HFF-Myc (cell line): ENCODE measurements at regions not wholly inside any gene's neighbourhood (a gene's known extent, or its start where the extent isn't known, plus 50 kb on each side); places are given as distances from the start of the nearest gene placed in this dataset.
A peak's percentile ranks its signal among the peaks of the same experiment; 100 is the strongest.

ENCODE experiments used
- DNase-seq: peaks from one replicate; pipeline ENCODE4 v3.0.0-alpha.2; 2011; ENCODE audit warnings: low read depth; ENCODE audit errors: extremely low read depth
- H3K4me3 ChIP-seq: replicated peaks from 2 replicates; pipeline ENCODE4 v1.5.1; 2011; ENCODE audit warnings: low read depth, mild to moderate bottlenecking, control low read depth, low read length
- TF ChIP-seq, protein P1 (sequence below): IDR thresholded peaks from 2 replicates; pipeline ENCODE4 v1.5.1; 2012; ENCODE audit warnings: mild to moderate bottlenecking, low read depth, low read length, control low read depth; ENCODE audit errors: missing control alignments

DNA sequence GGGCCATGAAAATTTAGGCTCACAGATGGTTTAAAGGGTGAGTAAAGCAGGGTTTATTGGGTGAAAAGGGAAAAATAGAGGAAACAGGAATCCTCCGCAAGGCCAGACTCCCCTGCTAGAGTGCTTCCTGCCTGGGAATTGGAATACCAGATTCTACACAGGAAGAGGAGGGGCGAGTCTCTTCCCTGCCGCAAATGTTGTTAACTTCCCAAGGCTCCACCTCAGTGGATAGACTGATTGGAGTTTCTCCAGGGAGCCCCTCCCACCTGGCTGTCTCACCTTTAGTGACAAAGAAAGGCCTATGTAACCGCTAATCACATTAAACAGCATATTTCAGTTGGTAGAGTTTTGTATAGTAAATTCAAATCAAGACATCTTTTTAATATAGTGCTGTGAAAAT is 1450.1 kb downstream of the KCNT2 start:
- DNase-seq, result no peak
- no peak overlapping the region for H3K4me3 ChIP-seq
- TF ChIP-seq, protein P1, sequence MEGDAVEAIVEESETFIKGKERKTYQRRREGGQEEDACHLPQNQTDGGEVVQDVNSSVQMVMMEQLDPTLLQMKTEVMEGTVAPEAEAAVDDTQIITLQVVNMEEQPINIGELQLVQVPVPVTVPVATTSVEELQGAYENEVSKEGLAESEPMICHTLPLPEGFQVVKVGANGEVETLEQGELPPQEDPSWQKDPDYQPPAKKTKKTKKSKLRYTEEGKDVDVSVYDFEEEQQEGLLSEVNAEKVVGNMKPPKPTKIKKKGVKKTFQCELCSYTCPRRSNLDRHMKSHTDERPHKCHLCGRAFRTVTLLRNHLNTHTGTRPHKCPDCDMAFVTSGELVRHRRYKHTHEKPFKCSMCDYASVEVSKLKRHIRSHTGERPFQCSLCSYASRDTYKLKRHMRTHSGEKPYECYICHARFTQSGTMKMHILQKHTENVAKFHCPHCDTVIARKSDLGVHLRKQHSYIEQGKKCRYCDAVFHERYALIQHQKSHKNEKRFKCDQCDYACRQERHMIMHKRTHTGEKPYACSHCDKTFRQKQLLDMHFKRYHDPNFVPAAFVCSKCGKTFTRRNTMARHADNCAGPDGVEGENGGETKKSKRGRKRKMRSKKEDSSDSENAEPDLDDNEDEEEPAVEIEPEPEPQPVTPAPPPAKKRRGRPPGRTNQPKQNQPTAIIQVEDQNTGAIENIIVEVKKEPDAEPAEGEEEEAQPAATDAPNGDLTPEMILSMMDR, result no peak

- TF ChIP-seq, protein P1, result no peak
- DNase-seq, result no peak
- H3K4me3 ChIP-seq, result no peak overlapping the region
These were observed 1455.1 kb downstream of the KCNT2 start for GRCh38 chr1:195153107-195153506.

- TF ChIP-seq, protein P1, result no peak
These were observed 1457.5 kb downstream of the KCNT2 start for GRCh38 chr1:195150768-195151167.

GRCh38 chr1:195141294-195141693 is 1466.9 kb downstream of the KCNT2 start:
- peak; percentile 2 for DNase-seq
- no peak overlapping the region for H3K4me3 ChIP-seq
- TF ChIP-seq, protein P1, result no peak

More at GRCh38 chr1:195150768-195151167, 1457.5 kb downstream of the KCNT2 start:
- no peak for DNase-seq
- H3K4me3 ChIP-seq, result no peak overlapping the region

GRCh38 chr1:195130598-195130997 is 1477.6 kb downstream of the KCNT2 start:
- TF ChIP-seq, protein P1, result no peak
- no peak overlapping the region for H3K4me3 ChIP-seq
- no peak for DNase-seq

- H3K4me3 ChIP-seq, result no peak overlapping the region
- no peak for DNase-seq
- TF ChIP-seq, protein P1, result no peak
These were observed 1485.7 kb downstream of the KCNT2 start for GRCh38 chr1:195122497-195122896.

GRCh38 chr1:195113471-195113870 is 1494.8 kb downstream of the KCNT2 start:
- no peak for DNase-seq
- no peak overlapping the region for H3K4me3 ChIP-seq
- TF ChIP-seq, protein P1, result no peak
